ENCODE measurements at regions not wholly inside any gene's neighbourhood (a gene's known extent, or its start where the extent isn't known, plus 50 kb on each side); places are given as distances from the start of the nearest gene placed in this dataset.

GRCh38 chr18:41721103-41721790 lies 233.8 kb upstream of the PIK3C3 start:
- no peak for DNase-seq (ENCODE audit: low read depth)
- Histone ChIP-seq H3K36me3 (ENCODE audit: control insufficient read depth, insufficient read depth, low read length) (no peaks in the 10 kb centered on the region), H3K4me3 (ENCODE audit: low read depth, low read length) (no peak overlapping the region), H3K27me3 (ENCODE audit: control insufficient read depth, insufficient read depth, low read length) (no peaks in the 10 kb centered on the region)
- no peak for FAIRE-seq
- no peak for TF ChIP-seq CTCF (IDR thresholded peaks at IDR 0.05; ENCODE audit: insufficient read depth, low read length, severe bottlenecking)

GRCh38 chr18:41720226-41720625 lies 234.8 kb upstream of the PIK3C3 start:
- DNase-seq (ENCODE audit: low read depth): no peak
- TF ChIP-seq CTCF (IDR thresholded peaks at IDR 0.05; ENCODE audit: insufficient read depth, low read length, severe bottlenecking): no peak
- no peaks in the 10 kb centered on the region for H3K27me3 ChIP-seq (ENCODE audit: control insufficient read depth, insufficient read depth, low read length)
- no peak for FAIRE-seq
- H3K4me3 ChIP-seq (ENCODE audit: low read depth, low read length): no peak overlapping the region
- no peaks in the 10 kb centered on the region for H3K36me3 ChIP-seq (ENCODE audit: control insufficient read depth, insufficient read depth, low read length)

GRCh38 chr18:41719808-41720207 lies 235.2 kb upstream of the PIK3C3 start:
- H3K36me3 ChIP-seq (ENCODE audit: control insufficient read depth, insufficient read depth, low read length): no peaks in the 10 kb centered on the region
- H3K4me3 ChIP-seq (ENCODE audit: low read depth, low read length): no peak overlapping the region
- no peak for TF ChIP-seq CTCF (IDR thresholded peaks at IDR 0.05; ENCODE audit: insufficient read depth, low read length, severe bottlenecking)
- no peak for FAIRE-seq
- no peak for DNase-seq (ENCODE audit: low read depth)
- no peaks in the 10 kb centered on the region for H3K27me3 ChIP-seq (ENCODE audit: control insufficient read depth, insufficient read depth, low read length)

GRCh38 chr18:41714872-41715271 lies 240.2 kb upstream of the PIK3C3 start:
- Histone ChIP-seq H3K27me3 (ENCODE audit: control insufficient read depth, insufficient read depth, low read length) (peaks cover 2% of the 10 kb centered on the region), H3K36me3 (ENCODE audit: control insufficient read depth, insufficient read depth, low read length) (no peaks in the 10 kb centered on the region), H3K4me3 (ENCODE audit: low read depth, low read length) (no peak overlapping the region)
- TF ChIP-seq CTCF (IDR thresholded peaks at IDR 0.05; ENCODE audit: insufficient read depth, low read length, severe bottlenecking): no peak
- FAIRE-seq (no peak), DNase-seq (ENCODE audit: low read depth) (no peak)

GRCh38 chr18:41713969-41714825 lies 240.8 kb upstream of the PIK3C3 start:
- DNase-seq (ENCODE audit: low read depth): no peak
- no peak for FAIRE-seq
- H3K36me3 ChIP-seq (ENCODE audit: control insufficient read depth, insufficient read depth, low read length): no peaks in the 10 kb centered on the region
- TF ChIP-seq CTCF (IDR thresholded peaks at IDR 0.05; ENCODE audit: insufficient read depth, low read length, severe bottlenecking): no peak
- no peak overlapping the region for H3K4me3 ChIP-seq (ENCODE audit: low read depth, low read length)
- peaks cover 2% of the 10 kb centered on the region for H3K27me3 ChIP-seq (ENCODE audit: control insufficient read depth, insufficient read depth, low read length)

All from bronchial epithelial cell (primary cell).